GM10266 (cell line): ENCODE measurements at regions not wholly inside any gene's neighbourhood (a gene's known extent, or its start where the extent isn't known, plus 50 kb on each side); places are given as distances from the start of the nearest gene placed in this dataset.

Experiments used
- DNase-seq: peaks from one replicate; pipeline ENCODE4 v3.0.0; 2012; ENCODE audit errors: extremely low spot score
- TF ChIP-seq, protein P1 (sequence below): IDR thresholded peaks from 2 replicates; pipeline ENCODE4 v1.5.1; 2012; ENCODE audit warnings: mild to moderate bottlenecking, low read depth; ENCODE audit not compliant: control insufficient read depth, insufficient read depth; ENCODE audit errors: missing control alignments

DNA sequence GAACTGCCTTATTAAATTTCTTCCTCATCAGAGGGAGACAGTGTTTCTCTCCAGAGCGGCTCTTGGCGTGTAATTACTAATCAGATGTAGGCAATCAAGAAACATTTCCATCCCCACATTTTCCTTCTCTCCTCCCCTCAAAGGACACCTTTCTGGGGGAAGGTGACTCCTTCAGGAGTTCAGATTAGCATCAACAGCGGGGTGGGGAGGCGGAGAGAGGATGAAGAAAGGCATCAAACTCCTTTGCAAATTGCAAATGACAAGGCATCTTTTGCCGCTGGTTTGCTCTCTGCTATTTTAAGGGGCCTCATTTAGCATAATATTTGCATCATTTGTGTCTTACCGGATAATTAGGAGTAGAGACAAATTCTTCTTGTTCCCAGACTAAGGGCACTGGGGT, 231.7 kb upstream of the SRRM4 start:
- TF ChIP-seq, protein P1, sequence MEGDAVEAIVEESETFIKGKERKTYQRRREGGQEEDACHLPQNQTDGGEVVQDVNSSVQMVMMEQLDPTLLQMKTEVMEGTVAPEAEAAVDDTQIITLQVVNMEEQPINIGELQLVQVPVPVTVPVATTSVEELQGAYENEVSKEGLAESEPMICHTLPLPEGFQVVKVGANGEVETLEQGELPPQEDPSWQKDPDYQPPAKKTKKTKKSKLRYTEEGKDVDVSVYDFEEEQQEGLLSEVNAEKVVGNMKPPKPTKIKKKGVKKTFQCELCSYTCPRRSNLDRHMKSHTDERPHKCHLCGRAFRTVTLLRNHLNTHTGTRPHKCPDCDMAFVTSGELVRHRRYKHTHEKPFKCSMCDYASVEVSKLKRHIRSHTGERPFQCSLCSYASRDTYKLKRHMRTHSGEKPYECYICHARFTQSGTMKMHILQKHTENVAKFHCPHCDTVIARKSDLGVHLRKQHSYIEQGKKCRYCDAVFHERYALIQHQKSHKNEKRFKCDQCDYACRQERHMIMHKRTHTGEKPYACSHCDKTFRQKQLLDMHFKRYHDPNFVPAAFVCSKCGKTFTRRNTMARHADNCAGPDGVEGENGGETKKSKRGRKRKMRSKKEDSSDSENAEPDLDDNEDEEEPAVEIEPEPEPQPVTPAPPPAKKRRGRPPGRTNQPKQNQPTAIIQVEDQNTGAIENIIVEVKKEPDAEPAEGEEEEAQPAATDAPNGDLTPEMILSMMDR, result no peak
- DNase-seq, result no peak

DNA sequence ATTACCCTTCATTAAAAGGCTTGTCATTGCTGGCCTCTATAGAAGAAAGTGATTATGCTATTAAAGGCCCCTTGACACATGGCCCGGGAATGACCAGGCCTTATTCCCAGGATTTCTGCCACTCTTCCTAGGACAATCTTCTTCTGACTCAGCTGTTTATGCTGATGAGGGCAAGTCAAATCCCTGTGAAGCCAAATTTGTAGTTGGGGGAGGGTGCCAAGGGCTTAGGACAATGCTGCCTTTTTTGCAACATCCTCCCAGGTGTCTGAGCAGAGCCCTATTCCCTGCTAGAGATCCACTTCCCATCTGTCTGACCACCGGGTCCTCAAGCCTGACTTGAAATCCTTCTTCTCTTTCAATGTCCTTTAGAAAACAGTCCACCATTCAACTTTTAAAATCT, 230.7 kb upstream of the SRRM4 start:
- TF ChIP-seq, protein P1, result no peak
- DNase-seq, result no peak

DNA sequence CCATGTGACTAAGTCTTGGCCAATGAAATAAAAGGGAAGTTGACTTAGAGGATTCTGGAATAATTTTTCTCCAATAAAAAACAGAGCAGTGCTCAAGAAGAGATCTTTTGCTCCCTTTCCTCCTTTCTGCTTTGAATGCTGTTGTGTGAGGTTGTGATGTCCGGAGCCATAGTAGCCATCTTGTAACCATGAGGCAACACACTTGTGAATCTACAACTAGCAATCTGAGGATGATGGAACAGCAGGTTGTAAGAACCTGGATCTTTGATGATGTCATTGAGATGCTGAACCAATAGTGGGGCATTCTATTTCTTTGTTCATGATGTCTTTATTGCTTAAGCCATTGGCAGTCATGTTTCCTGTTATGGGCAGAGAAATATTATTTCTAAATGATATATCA, 230.0 kb upstream of the SRRM4 start:
- no peak for DNase-seq
- TF ChIP-seq, protein P1, result no peak

DNA sequence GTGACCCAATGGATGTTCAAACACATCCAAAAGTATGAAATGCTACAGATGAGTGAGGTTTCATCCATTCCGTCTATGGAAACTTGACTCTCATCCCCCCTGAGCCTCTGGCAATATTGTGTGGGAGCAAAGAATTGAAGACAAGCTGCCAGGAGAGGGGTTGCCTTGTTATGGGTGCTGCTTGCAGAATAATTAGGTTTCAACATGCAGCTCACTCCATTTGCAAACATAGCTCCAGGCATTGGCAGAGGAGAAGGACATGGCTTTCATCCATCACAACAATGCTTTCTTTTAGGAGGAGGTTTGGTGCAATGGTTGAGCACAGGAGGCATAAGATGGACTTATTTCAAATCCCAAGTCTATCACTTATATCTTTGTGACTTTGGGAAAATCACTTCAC, 220.7 kb upstream of the SRRM4 start:
- TF ChIP-seq, protein P1, result no peak
- no peak for DNase-seq

DNA sequence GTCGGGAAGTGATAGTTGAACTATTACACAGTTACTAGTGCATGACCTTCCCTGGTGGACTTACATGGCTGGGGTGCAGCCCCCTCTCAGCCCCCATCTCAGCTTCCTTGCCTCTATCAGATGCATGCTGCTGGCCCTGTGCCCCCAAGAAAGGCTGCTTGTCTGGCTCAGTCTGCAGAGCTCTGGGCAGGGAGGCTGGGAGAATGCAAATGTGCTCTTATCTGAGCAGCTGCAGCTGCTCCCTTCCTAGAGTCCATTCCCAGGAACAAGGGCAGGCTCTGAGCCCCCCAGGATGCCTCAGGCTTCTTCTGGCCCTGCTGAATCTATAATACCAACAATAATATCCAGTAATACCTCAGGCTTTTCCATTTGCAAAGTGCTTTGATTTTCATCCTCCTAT, 218.1 kb upstream of the SRRM4 start:
- no peak for DNase-seq
- TF ChIP-seq, protein P1, result no peak

DNA sequence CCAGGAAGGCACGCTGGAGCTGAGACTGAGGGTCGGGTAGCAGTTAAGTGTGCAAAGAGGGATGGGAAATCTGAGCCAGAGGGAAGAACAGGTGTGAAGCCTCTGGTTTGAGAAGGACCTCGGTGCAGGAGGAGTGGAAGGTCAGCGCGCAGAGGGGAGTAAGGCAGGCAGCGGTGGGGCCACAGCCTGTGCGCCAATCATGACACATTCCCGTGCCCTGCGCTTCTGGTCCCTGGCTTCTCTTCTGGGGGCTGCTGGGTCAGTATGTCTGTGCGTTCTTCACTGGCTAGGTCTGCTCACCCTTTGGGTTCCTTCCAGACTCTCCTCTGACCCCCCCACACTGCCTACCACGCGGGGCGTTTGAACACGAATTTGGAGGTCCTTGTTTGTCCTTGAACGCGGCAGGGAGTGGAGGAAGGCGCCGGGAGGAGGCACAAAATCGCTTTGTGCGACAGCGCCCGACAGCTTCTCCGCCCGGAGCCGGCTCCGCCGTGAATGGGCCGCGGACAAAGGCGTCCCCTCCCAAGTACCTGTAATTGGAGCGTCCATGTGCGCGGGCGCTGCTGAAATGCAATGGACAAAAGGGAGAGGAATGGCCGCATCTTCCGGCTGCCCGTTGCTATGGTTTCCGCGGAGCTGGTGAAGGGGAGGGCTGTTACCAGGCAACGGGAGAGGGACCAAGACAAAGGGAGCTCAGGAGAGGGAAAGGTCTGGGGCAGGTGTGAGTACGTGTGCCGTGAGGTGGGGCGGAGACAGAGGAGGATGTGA, 207.2 kb upstream of the SRRM4 start:
- TF ChIP-seq, protein P1, result no peak
- DNase-seq, result no peak

DNA sequence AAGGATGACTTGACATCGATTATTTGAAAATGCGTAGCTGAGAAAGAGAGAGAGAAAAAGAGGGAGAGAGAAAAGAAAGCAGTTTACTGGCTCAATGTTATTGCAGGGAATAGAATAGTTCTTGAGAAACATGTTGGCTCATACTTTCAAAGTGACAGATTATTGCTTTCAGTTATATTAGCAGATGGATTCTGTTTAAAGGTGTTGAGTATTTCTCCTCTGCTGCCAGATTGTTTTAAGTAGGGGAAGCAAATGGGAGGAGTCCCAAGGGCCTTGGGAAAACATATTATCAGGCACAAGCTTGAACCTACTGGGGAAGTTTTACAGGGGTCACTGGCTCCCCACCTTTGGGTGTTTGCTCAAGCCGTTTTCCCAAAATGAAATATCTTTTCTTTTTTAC, 203.8 kb upstream of the SRRM4 start:
- no peak for DNase-seq
- TF ChIP-seq, protein P1, result no peak
